LNCaP clone FGC (cell line): ENCODE measurements at regions not wholly inside any gene's neighbourhood (a gene's known extent, or its start where the extent isn't known, plus 50 kb on each side); places are given as distances from the start of the nearest gene placed in this dataset.

Experiments used
- DNase-seq: peaks from one replicate; pipeline ENCODE4 v3.0.0-alpha.2; 2011; ENCODE audit warnings: low read depth
- H3K4me3 ChIP-seq: 2 replicates; pipeline ENCODE4 v1.5.1; 2011; ENCODE audit warnings: mild to moderate bottlenecking, low read depth, low read length, control low read depth
- TF ChIP-seq, protein P1 (sequence below): IDR thresholded peaks from 2 replicates; pipeline ENCODE4 v1.5.1; 2012; ENCODE audit warnings: mild to moderate bottlenecking; ENCODE audit not compliant: control insufficient read depth, insufficient read depth; ENCODE audit errors: extremely low read depth

DNA sequence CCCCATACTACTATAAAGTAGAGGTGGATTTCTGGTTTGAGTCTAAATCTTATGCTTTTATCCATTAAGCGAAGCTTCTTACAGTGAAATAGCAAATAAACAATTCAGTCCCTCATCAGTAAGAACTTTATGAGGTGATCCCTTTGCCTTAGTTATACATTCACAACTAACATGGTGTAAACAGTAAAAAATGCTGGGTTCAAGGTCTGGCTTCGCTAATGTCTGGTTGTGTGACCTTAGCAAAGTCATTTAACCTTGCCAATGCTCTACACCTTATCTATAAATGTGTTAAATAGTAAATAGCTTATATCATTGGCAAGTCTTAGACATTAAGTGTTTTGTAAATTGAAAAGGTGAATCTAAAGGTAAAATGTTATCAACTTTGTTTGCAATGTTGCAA is 475.4 kb downstream of the LMO4 start:
- DNase-seq, result no peak
- TF ChIP-seq, protein P1, sequence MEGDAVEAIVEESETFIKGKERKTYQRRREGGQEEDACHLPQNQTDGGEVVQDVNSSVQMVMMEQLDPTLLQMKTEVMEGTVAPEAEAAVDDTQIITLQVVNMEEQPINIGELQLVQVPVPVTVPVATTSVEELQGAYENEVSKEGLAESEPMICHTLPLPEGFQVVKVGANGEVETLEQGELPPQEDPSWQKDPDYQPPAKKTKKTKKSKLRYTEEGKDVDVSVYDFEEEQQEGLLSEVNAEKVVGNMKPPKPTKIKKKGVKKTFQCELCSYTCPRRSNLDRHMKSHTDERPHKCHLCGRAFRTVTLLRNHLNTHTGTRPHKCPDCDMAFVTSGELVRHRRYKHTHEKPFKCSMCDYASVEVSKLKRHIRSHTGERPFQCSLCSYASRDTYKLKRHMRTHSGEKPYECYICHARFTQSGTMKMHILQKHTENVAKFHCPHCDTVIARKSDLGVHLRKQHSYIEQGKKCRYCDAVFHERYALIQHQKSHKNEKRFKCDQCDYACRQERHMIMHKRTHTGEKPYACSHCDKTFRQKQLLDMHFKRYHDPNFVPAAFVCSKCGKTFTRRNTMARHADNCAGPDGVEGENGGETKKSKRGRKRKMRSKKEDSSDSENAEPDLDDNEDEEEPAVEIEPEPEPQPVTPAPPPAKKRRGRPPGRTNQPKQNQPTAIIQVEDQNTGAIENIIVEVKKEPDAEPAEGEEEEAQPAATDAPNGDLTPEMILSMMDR, result no peak
- H3K4me3 ChIP-seq, result no peak overlapping the region

DNA sequence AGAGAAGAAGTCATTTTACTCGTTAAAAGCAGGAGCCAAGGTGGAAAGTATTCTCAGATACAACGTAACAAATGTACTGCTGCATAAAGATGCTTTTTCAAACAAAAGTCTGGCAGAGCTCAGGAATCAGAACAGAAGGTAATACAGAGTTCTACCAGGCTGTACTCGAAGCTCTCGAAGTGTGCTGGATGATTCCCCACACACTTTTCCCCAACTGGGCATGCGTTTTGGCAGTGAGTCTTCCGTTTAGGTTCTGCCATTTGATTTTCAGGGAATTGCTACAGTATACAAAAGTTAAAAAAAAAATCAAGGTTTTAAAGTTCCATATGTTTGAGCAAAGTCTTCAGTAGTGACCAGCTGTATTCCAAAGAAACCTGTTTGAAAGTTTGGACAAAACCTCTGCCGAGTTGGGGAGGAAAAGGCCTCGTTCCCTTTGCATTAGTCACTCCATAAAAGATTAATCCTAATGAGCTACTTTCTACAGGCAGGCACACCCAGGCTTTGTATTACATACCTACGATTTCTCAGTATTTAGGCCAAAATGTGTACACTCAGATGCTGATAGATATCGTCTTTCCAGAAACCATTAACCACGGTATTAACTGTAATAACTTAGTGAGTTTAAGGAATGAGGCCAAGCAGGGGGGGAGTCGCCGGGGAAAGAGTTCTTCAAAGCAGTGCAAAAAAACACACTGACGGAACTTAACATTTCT is 477.1 kb downstream of the LMO4 start:
- H3K4me3 ChIP-seq, result no peak overlapping the region
- DNase-seq, result no peak

DNA sequence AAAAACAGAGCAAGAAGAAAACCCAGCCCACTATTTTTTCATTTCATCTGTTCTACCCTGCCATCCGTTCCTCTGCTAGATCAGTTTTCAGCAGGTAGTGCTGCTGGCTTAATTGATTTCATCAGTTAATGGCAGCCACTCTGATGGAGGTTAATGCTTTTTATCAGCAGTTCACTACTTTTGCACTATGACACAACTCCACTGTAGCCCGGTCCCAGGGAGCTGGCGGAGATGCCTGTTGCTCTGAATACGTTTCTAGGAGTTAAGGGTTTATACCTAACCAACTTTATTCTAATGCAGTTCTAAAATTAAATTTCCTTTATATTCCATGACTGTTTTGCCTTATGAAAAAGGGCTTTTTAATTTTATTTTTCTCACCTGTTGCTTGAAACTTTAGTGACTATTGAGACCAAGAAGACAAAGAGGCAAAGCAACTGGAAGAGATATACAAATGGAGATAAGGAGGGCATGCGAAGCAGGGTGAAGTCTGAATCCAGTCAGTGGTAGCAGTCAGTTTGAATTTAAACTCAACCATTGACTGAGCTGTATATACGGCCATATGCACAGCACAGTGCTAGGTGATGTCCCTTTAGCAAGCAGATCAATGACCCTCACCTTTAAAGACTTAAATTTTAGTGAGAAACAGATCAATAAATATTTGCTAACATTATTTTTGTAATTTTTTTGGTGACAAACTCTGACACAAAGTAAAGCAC is 477.9 kb downstream of the LMO4 start:
- DNase-seq, result no peak
- H3K4me3 ChIP-seq, result no peak overlapping the region
- TF ChIP-seq, protein P1, result no peak

More for the DNA sequence above, 477.1 kb downstream of the LMO4 start:
- TF ChIP-seq, protein P1, result no peak

DNA sequence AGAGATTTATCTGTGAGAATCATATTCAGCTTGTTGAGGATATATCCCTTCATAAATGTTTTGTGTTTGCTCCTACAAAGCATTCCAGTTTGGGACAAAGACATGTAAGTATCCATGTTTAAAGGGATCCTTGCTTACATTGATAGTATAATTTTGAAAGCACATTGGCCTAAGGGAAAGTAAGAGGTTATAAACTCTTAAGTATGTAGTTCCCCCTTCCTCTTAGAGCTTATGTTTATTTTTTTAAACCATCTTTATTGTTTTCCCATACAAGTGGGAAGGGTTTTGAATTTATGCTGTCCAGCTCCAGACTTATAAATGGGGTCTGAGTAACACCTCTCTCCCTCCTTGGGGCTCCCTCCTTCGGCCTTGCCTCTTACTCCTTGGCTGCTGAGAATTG is 481.5 kb downstream of the LMO4 start:
- DNase-seq, result no peak
- H3K4me3 ChIP-seq, result no peak overlapping the region
- TF ChIP-seq, protein P1, result no peak

DNA sequence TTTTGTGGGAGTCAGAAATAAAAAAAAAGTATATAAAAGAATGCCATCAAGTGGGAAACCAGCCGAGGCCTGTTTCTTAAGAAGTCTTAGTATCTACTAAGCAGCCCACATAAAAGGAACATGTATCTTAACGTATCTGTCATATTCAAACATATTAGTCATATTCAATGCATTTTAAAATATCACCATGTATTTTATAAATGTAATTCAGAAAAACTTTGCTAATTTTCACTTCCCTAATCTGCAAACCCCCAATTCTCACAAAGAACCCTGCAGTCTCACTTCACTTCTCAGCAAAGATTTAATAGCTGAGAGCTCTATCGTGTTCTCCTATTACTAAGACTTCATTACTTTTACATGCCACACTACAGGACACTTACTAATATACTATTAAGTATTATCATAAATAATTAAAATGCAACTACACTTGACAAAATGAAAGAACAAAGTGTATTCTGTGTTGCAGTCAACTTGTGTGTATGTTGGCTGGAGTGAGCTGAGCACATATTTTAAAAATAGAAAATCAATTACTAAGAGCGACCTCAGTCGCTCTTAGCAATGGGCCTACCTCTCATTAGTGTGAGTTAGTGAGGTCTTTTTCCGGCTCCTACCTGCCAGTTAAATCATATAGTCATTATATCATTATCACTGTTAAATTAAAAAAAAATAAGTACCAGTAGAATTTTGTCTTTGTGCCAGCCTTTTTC is 484.3 kb downstream of the LMO4 start:
- no peak for DNase-seq
- TF ChIP-seq, protein P1, result no peak
- H3K4me3 ChIP-seq, result no peak overlapping the region

DNA sequence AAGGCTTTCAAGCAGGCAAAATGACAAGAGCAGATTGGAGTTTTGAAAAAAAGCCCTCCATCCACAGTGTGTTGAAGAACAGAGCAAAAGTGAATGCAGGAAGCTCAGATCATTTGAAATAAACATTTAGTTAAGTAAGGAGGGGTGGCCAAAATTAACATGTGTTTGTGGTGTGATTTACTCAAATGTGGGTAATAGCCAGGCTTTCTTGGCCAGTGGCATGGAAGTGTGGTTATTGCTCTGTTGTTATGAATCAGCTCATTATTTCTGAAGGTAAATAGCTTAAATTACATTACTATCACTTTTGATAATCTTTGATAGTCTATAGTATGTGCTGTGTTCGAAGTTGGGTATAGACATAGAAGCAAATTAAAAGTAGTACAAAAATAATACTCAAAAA is 485.9 kb downstream of the LMO4 start:
- TF ChIP-seq, protein P1, result no peak
- no peak overlapping the region for H3K4me3 ChIP-seq
- no peak for DNase-seq
